Endothelial cell of umbilical vein (primary cell): ENCODE measurements at regions not wholly inside any gene's neighbourhood (a gene's known extent, or its start where the extent isn't known, plus 50 kb on each side); places are given as distances from the start of the nearest gene placed in this dataset.

Source experiments
- BruUV-seq: library from RNA; stranded (reverse); fragments of 400-500 nt; replicated peaks from 2 replicates; lab custom pipeline; 2021; lab: Mats Ljungman, UMichigan
- CTCF ChIA-PET: fragments of 300-600, 350-600 bp; sonication (Branson Sonifier 250); formaldehyde crosslinking; loops from one replicate; lab custom pipeline; 2021; ENCODE audit warnings: antibody characterized with exemption, inconsistent platforms; lab: Charles Lee
- POLR2A ChIA-PET: fragments of 300-600, 350-600 bp; sonication (Branson Sonifier 250); formaldehyde crosslinking; loops from one replicate; lab custom pipeline; 2021; ENCODE audit warnings: antibody characterized with exemption, inconsistent platforms; lab: Charles Lee
- DNase-seq: peaks from one replicate; pipeline ENCODE4 v3.0.0-alpha.2; 2011; ENCODE audit warnings: low read depth, low spot score
- FAIRE-seq: peaks from 2 replicates; lab custom pipeline; 2011; peaks lifted over from hg19 to GRCh38; lab: Jason Lieb, UNC
- H2AFZ ChIP-seq: 2 replicates; pipeline ENCODE4 v1.6.0; 2012; ENCODE audit warnings: low read depth, low read length, control low read depth, inconsistent platforms
- H3K27ac ChIP-seq: 2 replicates; pipeline ENCODE4 v1.5.1; 2011; ENCODE audit warnings: low read depth, mild to moderate bottlenecking, control low read depth, low read length, moderate library complexity; ENCODE audit not compliant: insufficient read depth
- H3K27me3 ChIP-seq, 2 experiments: 2 replicates each; pipeline versions ENCODE4 v1.6.0 to v1.6.1; 2011; ENCODE audit warnings: low read length in 2 of 2, mixed read lengths in 1 of 2; ENCODE audit not compliant: control insufficient read depth in 2 of 2, insufficient read depth in 2 of 2
- H3K36me3 ChIP-seq, 2 experiments: 2 replicates in 1 of 2; 3 replicates in 1 of 2; pipeline ENCODE4 v1.5.1; 2011; ENCODE audit warnings: low read length in 2 of 2, mild to moderate bottlenecking in 1 of 2, moderate library complexity in 1 of 2; ENCODE audit not compliant: control insufficient read depth in 2 of 2, insufficient read depth in 2 of 2; ENCODE audit errors: extremely low read depth in 1 of 2
- H3K4me1 ChIP-seq: 3 replicates; pipeline ENCODE4 v1.5.1; 2011; ENCODE audit warnings: mild to moderate bottlenecking, low read length; ENCODE audit not compliant: control insufficient read depth, insufficient read depth; ENCODE audit errors: extremely low read depth
- H3K4me2 ChIP-seq: 2 replicates; pipeline ENCODE4 v1.6.1; 2011; ENCODE audit warnings: low read length, control low read depth, mixed read lengths; ENCODE audit not compliant: insufficient read depth
- H3K4me3 ChIP-seq, 3 experiments: fragments of 200-600 bp in 1 of 3; sonication (generic), shearing (Covaris generic) in 1 of 3; replicated peaks in 1 of 3; 2 replicates each; pipeline ENCODE4 v1.5.1; 2011 to 2016; ENCODE audit warnings: control low read depth in 3 of 3, low read length in 3 of 3, mild to moderate bottlenecking in 2 of 3, inconsistent platforms in 1 of 3, low read depth in 1 of 3, moderate library complexity in 1 of 3; ENCODE audit not compliant: insufficient read depth in 1 of 3
- H3K79me2 ChIP-seq: 2 replicates; pipeline ENCODE4 v1.6.0; 2012; ENCODE audit warnings: low read length, inconsistent platforms; ENCODE audit not compliant: control insufficient read depth, insufficient read depth
- H3K9ac ChIP-seq: replicated peaks from 2 replicates; pipeline ENCODE3; 2011; ENCODE audit warnings: low read length, control low read depth; ENCODE audit not compliant: insufficient read depth; ENCODE audit errors: extremely low read depth
- H3K9me1 ChIP-seq: replicated peaks from 3 replicates; pipeline ENCODE4 v1.6.0; 2011; ENCODE audit warnings: mild to moderate bottlenecking, low read length; ENCODE audit not compliant: control insufficient read depth, insufficient read depth; ENCODE audit errors: extremely low read depth
- H3K9me3 ChIP-seq: replicated peaks from 2 replicates; pipeline ENCODE4 v1.5.1; 2012; ENCODE audit warnings: low read length, inconsistent platforms; ENCODE audit not compliant: control insufficient read depth, insufficient read depth
- H4K20me1 ChIP-seq: replicated peaks from 2 replicates; pipeline ENCODE3; 2011; ENCODE audit warnings: mild to moderate bottlenecking, low read length; ENCODE audit not compliant: control insufficient read depth, insufficient read depth; ENCODE audit errors: extremely low read depth
- EZH2 ChIP-seq: IDR thresholded peaks from 2 replicates; pipeline ENCODE4 v1.6.1; 2012; ENCODE audit warnings: borderline replicate concordance, low read depth, mild to moderate bottlenecking, moderate library complexity, low read length, inconsistent platforms; ENCODE audit not compliant: severe bottlenecking
- FOS ChIP-seq: IDR thresholded peaks from 2 replicates; pipeline ENCODE4 v1.6.1; 2011; ENCODE audit warnings: mild to moderate bottlenecking, low read length, moderate library complexity, borderline replicate concordance; ENCODE audit not compliant: insufficient read depth
- GATA2 ChIP-seq: IDR thresholded peaks from 2 replicates; pipeline ENCODE4 v1.7.0; 2011; ENCODE audit warnings: low read depth, mild to moderate bottlenecking, moderate library complexity, mixed read lengths, low read length; ENCODE audit not compliant: insufficient read length, insufficient read depth
- JUN ChIP-seq: IDR thresholded peaks from 2 replicates; pipeline ENCODE4 v1.6.1; 2011; ENCODE audit warnings: borderline replicate concordance, low read depth; ENCODE audit not compliant: insufficient read length, insufficient read depth
- MYC ChIP-seq: IDR thresholded peaks from one replicate; pipeline ENCODE4 v1.6.1; 2011; ENCODE audit warnings: mild to moderate bottlenecking, low read depth, low read length
- POLR2A ChIP-seq: IDR thresholded peaks from 2 replicates; pipeline ENCODE4 v1.6.1; 2012; ENCODE audit warnings: low read depth, mild to moderate bottlenecking, control low read depth, low read length
- POLR2AphosphoS5 ChIP-seq: IDR thresholded peaks from 2 replicates; pipeline ENCODE4 v1.6.1; 2012; ENCODE audit warnings: low read depth, mild to moderate bottlenecking, control low read depth, low read length, moderate library complexity; ENCODE audit not compliant: insufficient read depth
- dilution Hi-C: fragments of 300-500 bp; cut with MboI; formaldehyde crosslinking; loops from one replicate; pipeline ENCODE4 v1.15.0; 2019; ENCODE audit warnings: low sequenced_read_pairs; ENCODE audit not compliant: extremely low pct_ligation_motif_present
- intact Hi-C: fragments of 100-400 bp; cut with micrococcal nuclease; formaldehyde crosslinking; loops from one replicate; pipeline ENCODE4 v1.10.0; 2022
- TF ChIP-seq, protein P1 (sequence below): IDR thresholded peaks from 2 replicates; pipeline ENCODE4 v1.6.1; 2011; ENCODE audit not compliant: insufficient read depth, insufficient read length
- TF ChIP-seq, protein P2 (sequence below), 2 donors: IDR thresholded peaks; 1 replicate in 1 of 2; 2 replicates in 1 of 2; pipeline ENCODE4 v1.5.1; 2011; ENCODE audit warnings: low read length in 2 of 2, mild to moderate bottlenecking in 2 of 2, moderate library complexity in 2 of 2, control low read depth in 1 of 2, inconsistent platforms in 1 of 2, low read depth in 1 of 2; ENCODE audit not compliant: insufficient read depth in 1 of 2; ENCODE audit errors: extremely low read depth in 1 of 2

GRCh38 chr22:49017482-49018329 is 810.0 kb downstream of the BRD1 start:
- ChIA-PET CTCF (no interaction called here), POLR2A (no interaction called here)
- Histone ChIP-seq H3K9me1 (no peaks in the 10 kb centered on the region), H3K27ac (no peak overlapping the region), H3K27me3 (no peaks in the 10 kb centered on the region), H3K9ac (no peak overlapping the region), H3K36me3 (no peaks in the 10 kb centered on the region), H4K20me1 (no peaks in the 10 kb centered on the region), H3K4me3 (no peak overlapping the region), H3K4me2 (no peak overlapping the region), H3K4me1 (no peaks in the 10 kb centered on the region), H3K9me3 (peaks cover 8% of the 10 kb centered on the region), H2AFZ (no peak overlapping the region), H3K79me2 (no peaks in the 10 kb centered on the region)
- intact Hi-C loops = no loop called here
- FAIRE-seq (no peak), DNase-seq (no peak)
- BruUV-seq = no TSS peak
- dilution Hi-C loops = no loop called here
- TF ChIP-seq POLR2AphosphoS5 (no peak), EZH2 (no peak), POLR2A (no peak), JUN (no peak), MYC (no peak), FOS (no peak), GATA2 (no peak)
- TF ChIP-seq, protein P1, sequence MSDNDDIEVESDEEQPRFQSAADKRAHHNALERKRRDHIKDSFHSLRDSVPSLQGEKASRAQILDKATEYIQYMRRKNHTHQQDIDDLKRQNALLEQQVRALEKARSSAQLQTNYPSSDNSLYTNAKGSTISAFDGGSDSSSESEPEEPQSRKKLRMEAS = no peak
- TF ChIP-seq, protein P2, sequence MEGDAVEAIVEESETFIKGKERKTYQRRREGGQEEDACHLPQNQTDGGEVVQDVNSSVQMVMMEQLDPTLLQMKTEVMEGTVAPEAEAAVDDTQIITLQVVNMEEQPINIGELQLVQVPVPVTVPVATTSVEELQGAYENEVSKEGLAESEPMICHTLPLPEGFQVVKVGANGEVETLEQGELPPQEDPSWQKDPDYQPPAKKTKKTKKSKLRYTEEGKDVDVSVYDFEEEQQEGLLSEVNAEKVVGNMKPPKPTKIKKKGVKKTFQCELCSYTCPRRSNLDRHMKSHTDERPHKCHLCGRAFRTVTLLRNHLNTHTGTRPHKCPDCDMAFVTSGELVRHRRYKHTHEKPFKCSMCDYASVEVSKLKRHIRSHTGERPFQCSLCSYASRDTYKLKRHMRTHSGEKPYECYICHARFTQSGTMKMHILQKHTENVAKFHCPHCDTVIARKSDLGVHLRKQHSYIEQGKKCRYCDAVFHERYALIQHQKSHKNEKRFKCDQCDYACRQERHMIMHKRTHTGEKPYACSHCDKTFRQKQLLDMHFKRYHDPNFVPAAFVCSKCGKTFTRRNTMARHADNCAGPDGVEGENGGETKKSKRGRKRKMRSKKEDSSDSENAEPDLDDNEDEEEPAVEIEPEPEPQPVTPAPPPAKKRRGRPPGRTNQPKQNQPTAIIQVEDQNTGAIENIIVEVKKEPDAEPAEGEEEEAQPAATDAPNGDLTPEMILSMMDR (IDR thresholded peaks at IDR 0.05; ENCODE audit: extremely low read depth in 1 of 2, insufficient read depth in 1 of 2, low read depth in 1 of 2, low read length in 2 of 2) = no peak
